ENCODE measurements at regions not wholly inside any gene's neighbourhood (a gene's known extent, or its start where the extent isn't known, plus 50 kb on each side); places are given as distances from the start of the nearest gene placed in this dataset.

DNA sequence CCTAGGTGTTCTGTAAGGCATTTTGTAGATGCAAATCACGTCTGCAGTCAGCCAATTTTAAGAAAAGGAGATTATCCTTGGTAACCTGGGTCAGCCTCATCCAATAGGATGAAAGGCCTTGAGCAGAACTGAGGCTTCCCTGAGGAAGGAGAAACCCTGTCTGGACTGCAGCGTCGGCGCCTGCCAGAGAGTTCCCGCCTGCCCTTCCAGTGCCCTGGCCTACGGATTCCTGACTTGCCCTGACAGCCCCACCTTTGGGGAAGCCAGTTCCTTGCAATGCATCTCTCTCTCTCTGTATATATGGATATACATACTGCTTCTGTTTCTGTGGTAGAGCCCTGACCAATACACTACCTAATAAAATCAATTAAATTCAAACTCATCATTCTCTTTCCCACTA is 66.2 kb upstream of the RUFY1 start:
- no peak overlapping the region for H3K27ac ChIP-seq
- H3K4me1 ChIP-seq, result peaks cover 0 to 5% (median 0%) of the 10 kb centered on the region in 3 donors
- peaks cover 0 to 10% (median 0%) of the 10 kb centered on the region in 3 donors for H3K9me3 ChIP-seq
- WGBS, 2 donors (ENCODE audit: low coverage in 1 of 2), result 76% methylated on average over 3 of the region's 6 CpGs; no CpG with 5 or more reads in 1 of the 2 donors
- H3K27me3 ChIP-seq, result peaks cover 19% of the 10 kb centered on the region
- no peak overlapping the region for H3K4me3 ChIP-seq
- no peak for ATAC-seq
- TF ChIP-seq, protein P1, sequence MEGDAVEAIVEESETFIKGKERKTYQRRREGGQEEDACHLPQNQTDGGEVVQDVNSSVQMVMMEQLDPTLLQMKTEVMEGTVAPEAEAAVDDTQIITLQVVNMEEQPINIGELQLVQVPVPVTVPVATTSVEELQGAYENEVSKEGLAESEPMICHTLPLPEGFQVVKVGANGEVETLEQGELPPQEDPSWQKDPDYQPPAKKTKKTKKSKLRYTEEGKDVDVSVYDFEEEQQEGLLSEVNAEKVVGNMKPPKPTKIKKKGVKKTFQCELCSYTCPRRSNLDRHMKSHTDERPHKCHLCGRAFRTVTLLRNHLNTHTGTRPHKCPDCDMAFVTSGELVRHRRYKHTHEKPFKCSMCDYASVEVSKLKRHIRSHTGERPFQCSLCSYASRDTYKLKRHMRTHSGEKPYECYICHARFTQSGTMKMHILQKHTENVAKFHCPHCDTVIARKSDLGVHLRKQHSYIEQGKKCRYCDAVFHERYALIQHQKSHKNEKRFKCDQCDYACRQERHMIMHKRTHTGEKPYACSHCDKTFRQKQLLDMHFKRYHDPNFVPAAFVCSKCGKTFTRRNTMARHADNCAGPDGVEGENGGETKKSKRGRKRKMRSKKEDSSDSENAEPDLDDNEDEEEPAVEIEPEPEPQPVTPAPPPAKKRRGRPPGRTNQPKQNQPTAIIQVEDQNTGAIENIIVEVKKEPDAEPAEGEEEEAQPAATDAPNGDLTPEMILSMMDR (IDR thresholded peaks at IDR 0.05), result no peak
- no peak for TF ChIP-seq EP300 (IDR thresholded peaks at IDR 0.05)
- TF ChIP-seq POLR2AphosphoS5 (IDR thresholded peaks at IDR 0.05), result no peak
- no peak for TF ChIP-seq POLR2A (IDR thresholded peaks at IDR 0.05)
- no peaks in the 10 kb centered on the region for H3K36me3 ChIP-seq

DNA sequence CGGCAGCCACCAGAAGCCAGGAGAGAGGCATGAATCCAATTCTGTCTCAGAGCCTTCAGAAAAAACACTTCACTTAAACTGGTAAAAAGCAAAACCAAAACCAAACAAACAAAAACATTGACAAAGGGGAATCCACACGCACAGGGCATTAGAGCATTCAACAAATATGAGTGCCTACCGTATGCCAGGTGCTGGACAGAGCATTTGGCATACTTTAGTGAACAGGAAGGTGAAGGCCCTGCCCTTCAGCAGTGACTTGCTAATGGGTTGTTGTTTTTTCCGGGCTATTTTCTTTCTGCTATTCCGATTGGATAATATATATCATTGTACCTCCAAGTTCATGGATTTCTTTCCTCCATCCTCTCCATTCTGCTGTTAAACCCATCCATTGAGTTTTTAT is 71.7 kb upstream of the RUFY1 start:
- H3K4me1 ChIP-seq, result no peaks in the 10 kb centered on the region
- TF ChIP-seq, protein P1 (IDR thresholded peaks at IDR 0.05), result no peak
- TF ChIP-seq EP300 (IDR thresholded peaks at IDR 0.05) (no peak), POLR2A (IDR thresholded peaks at IDR 0.05) (no peak), POLR2AphosphoS5 (IDR thresholded peaks at IDR 0.05) (no peak)
- no peak overlapping the region for H3K27ac ChIP-seq
- WGBS, 2 donors (ENCODE audit: low coverage in 1 of 2), result 81 to 88% methylated on average over 5 of the region's 5 CpGs
- no peak overlapping the region for H3K4me3 ChIP-seq
- no peaks in the 10 kb centered on the region for H3K36me3 ChIP-seq
- no peak for ATAC-seq
- peaks cover 0 to 10% (median 0%) of the 10 kb centered on the region in 3 donors for H3K9me3 ChIP-seq
- no peaks in the 10 kb centered on the region for H3K27me3 ChIP-seq

- no peaks in the 10 kb centered on the region for H3K27me3 ChIP-seq
- H3K9me3 ChIP-seq, result peaks cover 0 to 1% (median 0%) of the 10 kb centered on the region in 3 donors
- TF ChIP-seq POLR2A (IDR thresholded peaks at IDR 0.05) (no peak), POLR2AphosphoS5 (IDR thresholded peaks at IDR 0.05) (no peak), EP300 (IDR thresholded peaks at IDR 0.05) (no peak)
- TF ChIP-seq, protein P1 (IDR thresholded peaks at IDR 0.05), result no peak
- H3K36me3 ChIP-seq, result no peaks in the 10 kb centered on the region
- ATAC-seq, result no peak
- no peaks in the 10 kb centered on the region for H3K4me1 ChIP-seq
- H3K27ac ChIP-seq, result no peak overlapping the region
- WGBS, 2 donors (ENCODE audit: low coverage in 1 of 2), result 20 to 61% methylated on average over 8 to 17 of the region's 19 CpGs
- H3K4me3 ChIP-seq, result no peak overlapping the region
Measured at GRCh38 chr5:179475208-179475751, 75.1 kb upstream of the RUFY1 start.

DNA sequence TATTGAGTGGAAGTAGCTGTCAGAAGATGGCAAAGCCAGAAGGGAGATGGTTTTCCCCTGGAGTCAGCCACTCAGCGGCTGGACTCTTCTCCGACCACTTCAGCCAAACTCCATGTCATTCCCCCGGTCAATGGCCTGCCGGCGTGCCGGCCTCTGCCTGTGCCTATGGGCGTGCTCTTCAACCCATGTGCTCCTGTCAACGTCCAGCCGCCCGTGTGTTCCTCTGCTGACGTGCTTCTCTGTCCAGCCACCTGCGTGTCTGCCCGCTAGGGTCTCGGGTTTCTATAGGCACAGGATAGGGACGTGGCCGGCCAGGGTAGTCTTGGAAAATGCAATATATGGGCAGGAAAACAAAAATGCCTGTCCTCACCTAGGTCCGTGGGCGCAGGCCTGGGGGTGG is 77.7 kb upstream of the RUFY1 start:
- TF ChIP-seq, protein P1 (IDR thresholded peaks at IDR 0.05), result no peak
- TF ChIP-seq POLR2AphosphoS5 (IDR thresholded peaks at IDR 0.05), result no peak
- no peak for TF ChIP-seq EP300 (IDR thresholded peaks at IDR 0.05)
- TF ChIP-seq POLR2A (IDR thresholded peaks at IDR 0.05), result no peak
- Histone ChIP-seq H3K27me3 (no peaks in the 10 kb centered on the region), H3K9me3 (no peaks in the 10 kb centered on the region), H3K4me1 (no peaks in the 10 kb centered on the region), H3K36me3 (no peaks in the 10 kb centered on the region), H3K27ac (no peak overlapping the region), H3K4me3 (no peak overlapping the region)
- WGBS, 2 donors (ENCODE audit: low coverage in 1 of 2), result 77% methylated on average over 6 to 13 of the region's 18 CpGs
- ATAC-seq, result no peak

DNA sequence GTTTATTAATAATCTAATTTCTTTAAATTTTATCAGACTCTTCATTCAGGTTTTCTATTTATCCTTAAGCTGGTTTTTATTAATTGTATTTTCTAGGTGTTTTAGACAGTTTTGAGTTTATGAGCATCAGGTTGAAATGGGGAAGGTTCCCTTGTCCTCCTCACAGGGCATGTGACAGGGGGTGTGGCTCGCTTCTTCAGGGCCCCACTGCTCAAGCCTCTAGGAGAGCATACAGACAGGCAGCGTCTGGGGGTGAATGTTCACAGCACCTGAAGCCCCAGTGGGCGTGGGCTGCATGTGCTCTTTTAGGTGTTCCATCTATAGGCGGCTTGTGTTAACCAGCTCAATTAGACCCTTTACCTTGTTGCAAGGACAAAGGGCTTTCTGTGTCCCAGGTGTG is 78.2 kb upstream of the RUFY1 start:
- H3K36me3 ChIP-seq, result no peaks in the 10 kb centered on the region
- no peak overlapping the region for H3K4me3 ChIP-seq
- H3K27me3 ChIP-seq, result no peaks in the 10 kb centered on the region
- no peak for ATAC-seq
- 52% methylated on average over 2 of the region's 4 CpGs; no CpG with 5 or more reads in 1 of the 2 donors for WGBS, 2 donors (ENCODE audit: low coverage in 1 of 2)
- no peaks in the 10 kb centered on the region for H3K9me3 ChIP-seq
- no peaks in the 10 kb centered on the region for H3K4me1 ChIP-seq
- TF ChIP-seq, protein P1 (IDR thresholded peaks at IDR 0.05), result no peak
- TF ChIP-seq POLR2AphosphoS5 (IDR thresholded peaks at IDR 0.05), result no peak
- TF ChIP-seq POLR2A (IDR thresholded peaks at IDR 0.05), result no peak
- TF ChIP-seq EP300 (IDR thresholded peaks at IDR 0.05), result no peak
- no peak overlapping the region for H3K27ac ChIP-seq

All from gastroesophageal sphincter (tissue), 4 donors.